Skeletal muscle tissue (tissue), 3 donors: ENCODE measurements at regions not wholly inside any gene's neighbourhood (a gene's known extent, or its start where the extent isn't known, plus 50 kb on each side); places are given as distances from the start of the nearest gene placed in this dataset.
"Not testable (repeated sequence)": the region's sequence is repeated elsewhere in the genome, so short reads cannot be mapped to it uniquely, and the experiment has no call there.

ENCODE experiments used
- H3K27ac ChIP-seq: one replicate; pipeline ENCODE4 v1.7.0; 2013; ENCODE audit warnings: mild to moderate bottlenecking, low read depth, low read length, inconsistent platforms
- H3K27me3 ChIP-seq, 3 donors: one replicate each; pipeline ENCODE4 v1.7.0; 2013; ENCODE audit warnings: low read length in 3 of 3; ENCODE audit not compliant: control insufficient read depth in 3 of 3, insufficient read depth in 3 of 3
- H3K36me3 ChIP-seq, 3 donors: one replicate each; pipeline ENCODE4 v1.7.0; 2013; ENCODE audit warnings: low read length in 3 of 3; ENCODE audit not compliant: control insufficient read depth in 3 of 3, insufficient read depth in 3 of 3
- H3K4me1 ChIP-seq, 3 donors: one replicate each; pipeline ENCODE4 v1.7.0; 2013; ENCODE audit warnings: low read length in 3 of 3, mild to moderate bottlenecking in 3 of 3; ENCODE audit not compliant: control insufficient read depth in 3 of 3, insufficient read depth in 3 of 3
- H3K4me3 ChIP-seq, 3 donors: one replicate each; pipeline ENCODE4 v1.7.0; 2013; ENCODE audit warnings: low read length in 3 of 3
- H3K9ac ChIP-seq, 3 donors: one replicate each; pipeline ENCODE4 v1.7.0; 2013; ENCODE audit warnings: low read length in 3 of 3, mild to moderate bottlenecking in 3 of 3, moderate library complexity in 2 of 3, low read depth in 1 of 3
- H3K9me3 ChIP-seq, 3 donors: one replicate each; pipeline ENCODE4 v1.7.0; 2013; ENCODE audit warnings: low read length in 3 of 3; ENCODE audit not compliant: control insufficient read depth in 3 of 3
- donor health status: Osteomylitis.

- H3K4me1 ChIP-seq, H3K36me3 ChIP-seq, H3K27me3 ChIP-seq, H3K9me3 ChIP-seq: not testable (repeated sequence)
- H3K4me3 ChIP-seq = peak overlapping the region; percentile 75 to 82 (median 81)
- peak overlapping the region; percentile 75 for H3K27ac ChIP-seq
- H3K9ac ChIP-seq = peak overlapping the region; percentile 70 to 83 (median 80)
Observed at GRCh38 chr17:30731210-30732132, 93.0 kb downstream of the CRLF3 start.

GRCh38 chr17:30730837-30731209 lies 93.7 kb downstream of the CRLF3 start:
- H3K27ac ChIP-seq, H3K9me3 ChIP-seq, H3K4me1 ChIP-seq, H3K27me3 ChIP-seq, H3K36me3 ChIP-seq: not testable (repeated sequence)
- Histone ChIP-seq H3K9ac (peak overlapping the region; percentile 53 to 79 (median 72)), H3K4me3 (peak overlapping the region; percentile 57 to 67 (median 64))

- H3K9ac ChIP-seq, H3K9me3 ChIP-seq, H3K4me3 ChIP-seq, H3K27me3 ChIP-seq, H3K4me1 ChIP-seq, H3K27ac ChIP-seq, H3K36me3 ChIP-seq: not testable (repeated sequence)
Observed at GRCh38 chr17:30730171-30730836, 94.2 kb downstream of the CRLF3 start.

GRCh38 chr17:30729471-30730170 lies 94.9 kb downstream of the CRLF3 start:
- not testable (repeated sequence) for H3K9me3 ChIP-seq, H3K36me3 ChIP-seq, H3K27me3 ChIP-seq

GRCh38 chr17:30727517-30727916 lies 97.0 kb downstream of the CRLF3 start:
- H3K27ac ChIP-seq, H3K36me3 ChIP-seq, H3K27me3 ChIP-seq, H3K4me3 ChIP-seq, H3K9ac ChIP-seq, H3K9me3 ChIP-seq, H3K4me1 ChIP-seq: not testable (repeated sequence)

More at GRCh38 chr17:30729471-30730170, 94.9 kb downstream of the CRLF3 start:
- not testable (repeated sequence) for H3K4me3 ChIP-seq, H3K27ac ChIP-seq, H3K4me1 ChIP-seq, H3K9ac ChIP-seq

- H3K4me1 ChIP-seq, H3K9me3 ChIP-seq, H3K36me3 ChIP-seq, H3K9ac ChIP-seq, H3K27ac ChIP-seq, H3K27me3 ChIP-seq, H3K4me3 ChIP-seq: not testable (repeated sequence)
Observed at GRCh38 chr17:30726734-30727133, 97.8 kb downstream of the CRLF3 start.

- not testable (repeated sequence) for H3K27ac ChIP-seq, H3K4me3 ChIP-seq, H3K9me3 ChIP-seq, H3K4me1 ChIP-seq, H3K27me3 ChIP-seq, H3K9ac ChIP-seq, H3K36me3 ChIP-seq
Observed at GRCh38 chr17:30726310-30726709, 98.2 kb downstream of the CRLF3 start.

- not testable (repeated sequence) for H3K4me3 ChIP-seq, H3K36me3 ChIP-seq, H3K9me3 ChIP-seq, H3K9ac ChIP-seq, H3K27me3 ChIP-seq, H3K4me1 ChIP-seq, H3K27ac ChIP-seq
Observed at GRCh38 chr17:30724034-30724650, 100.3 kb downstream of the CRLF3 start.

- not testable (repeated sequence) for H3K27ac ChIP-seq, H3K4me1 ChIP-seq, H3K9ac ChIP-seq
Observed at GRCh38 chr17:30722114-30722780, 102.2 kb downstream of the CRLF3 start.

More at GRCh38 chr17:30722114-30722780, 102.2 kb downstream of the CRLF3 start:
- H3K27me3 ChIP-seq, H3K4me3 ChIP-seq, H3K9me3 ChIP-seq, H3K36me3 ChIP-seq: not testable (repeated sequence)
